ENCODE measurements at regions not wholly inside any gene's neighbourhood (a gene's known extent, or its start where the extent isn't known, plus 50 kb on each side); places are given as distances from the start of the nearest gene placed in this dataset.
A peak's percentile ranks its signal among the peaks of the same experiment; 100 is the strongest.

GRCh38 chr15:88985547-88986393 lies 72.6 kb upstream of the MFGE8 start (continued):
- TF ChIP-seq FUS (optimal IDR thresholded peaks at IDR 0.05; ENCODE audit: low read depth, low read length) (no peak), SIN3A (IDR thresholded peaks at IDR 0.05; ENCODE audit: borderline replicate concordance in 2 of 2, control insufficient read depth in 1 of 2, low read depth in 2 of 2, low read length in 2 of 2) (no peak), ARID2 (IDR thresholded peaks at IDR 0.05) (no peak), PHF20 (IDR thresholded peaks at IDR 0.05; ENCODE audit: partially characterized antibody) (no peak), MCM3 (IDR thresholded peaks at IDR 0.05) (no peak), KAT8 (IDR thresholded peaks at IDR 0.05; ENCODE audit: low read depth) (no peak), MBD1 (CRISPR knock-in tag; IDR thresholded peaks at IDR 0.05) (no peak), ATF2 (CRISPR knock-in tag; IDR thresholded peaks at IDR 0.05) (no peak), FOXM1 (IDR thresholded peaks at IDR 0.05; ENCODE audit: low read depth) (peak; percentile 54; the same call in 1 of the 2 replicates), FOXM1 (CRISPR knock-in tag; IDR thresholded peaks at IDR 0.05; ENCODE audit: low read depth) (no peak), ZFX (CRISPR knock-in tag; IDR thresholded peaks at IDR 0.05) (peak; percentile 66), ARID3B (CRISPR knock-in tag; IDR thresholded peaks at IDR 0.05; ENCODE audit: borderline replicate concordance) (no peak), ZSCAN32 (CRISPR knock-in tag; IDR thresholded peaks at IDR 0.05) (no peak), BHLHE40 (IDR thresholded peaks at IDR 0.05; ENCODE audit: low read length) (0 out of 2 replicates have a peak, but pooled peaks have one; percentile 21), CREB3 (tag; conservative IDR thresholded peaks at IDR 0.05; ENCODE audit: low read depth) (peak; percentile 27; the same call in 1 of the 2 replicates), USF2 (CRISPR knock-in tag; IDR thresholded peaks at IDR 0.05) (peak; percentile 21; the same call in 1 of the 2 replicates), NFRKB (IDR thresholded peaks at IDR 0.05; ENCODE audit: low read depth) (peak; percentile 97), NCOA2 (IDR thresholded peaks at IDR 0.05; ENCODE audit: partially characterized antibody in 2 of 2) (no peak), ELF1 (tag; IDR thresholded peaks at IDR 0.05) (no peak), MXI1 (IDR thresholded peaks at IDR 0.05; ENCODE audit: low read depth, low read length) (0 out of 2 replicates have a peak, but pooled peaks have one; percentile 14), GATAD2A (IDR thresholded peaks at IDR 0.05) (peak; percentile 73; the same call in 1 of the 2 replicates), TAF7 (tag; IDR thresholded peaks at IDR 0.05) (no peak), RBM34 (IDR thresholded peaks at IDR 0.05; ENCODE audit: borderline replicate concordance, insufficient read depth, low read length) (no peak)

All from K562 (cell line).